ENCODE measurements at regions not wholly inside any gene's neighbourhood (a gene's known extent, or its start where the extent isn't known, plus 50 kb on each side); places are given as distances from the start of the nearest gene placed in this dataset.

DNA sequence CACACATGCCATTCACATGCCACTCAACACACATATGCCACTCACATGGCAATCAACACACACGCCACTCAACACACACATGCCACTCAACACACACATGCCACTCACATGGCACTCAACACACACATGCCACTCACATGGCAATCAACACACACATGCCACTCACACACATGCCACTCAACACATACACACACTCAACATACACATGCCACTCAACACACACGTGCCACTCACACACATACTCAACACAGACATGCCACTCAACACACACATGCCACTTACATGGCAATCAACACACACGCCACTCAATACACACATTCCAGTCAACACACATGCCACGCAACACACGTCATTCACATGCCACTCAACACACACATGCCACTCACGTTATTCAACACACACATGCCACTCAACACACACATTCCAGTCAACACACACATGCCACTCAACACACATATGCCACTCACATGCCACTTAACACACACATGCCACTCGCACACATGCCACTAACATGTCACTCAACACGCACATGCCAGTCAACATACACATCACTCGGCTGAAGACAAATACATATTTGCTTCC lies 182.9 kb downstream of the NPHP4 start:
- Histone ChIP-seq H3K9me3 (no peaks in the 10 kb centered on the region), H3K4me1 (no peaks in the 10 kb centered on the region), H3K27ac (no peak overlapping the region), H3K36me3 (no peaks in the 10 kb centered on the region), H3K27me3 (peaks cover 0 to 10% (median 4%) of the 10 kb centered on the region in 3 donors), H3K4me3 (no peak overlapping the region)
- in situ Hi-C loops (cut with MboI; ENCODE audit: low sequenced_read_pairs in 4 of 4) (no loop called here), intact Hi-C loops (cut with DNase I; ENCODE audit: low total_unique reads) (no loop called here)
- ATAC-seq: no peak
- TF ChIP-seq, protein P1, sequence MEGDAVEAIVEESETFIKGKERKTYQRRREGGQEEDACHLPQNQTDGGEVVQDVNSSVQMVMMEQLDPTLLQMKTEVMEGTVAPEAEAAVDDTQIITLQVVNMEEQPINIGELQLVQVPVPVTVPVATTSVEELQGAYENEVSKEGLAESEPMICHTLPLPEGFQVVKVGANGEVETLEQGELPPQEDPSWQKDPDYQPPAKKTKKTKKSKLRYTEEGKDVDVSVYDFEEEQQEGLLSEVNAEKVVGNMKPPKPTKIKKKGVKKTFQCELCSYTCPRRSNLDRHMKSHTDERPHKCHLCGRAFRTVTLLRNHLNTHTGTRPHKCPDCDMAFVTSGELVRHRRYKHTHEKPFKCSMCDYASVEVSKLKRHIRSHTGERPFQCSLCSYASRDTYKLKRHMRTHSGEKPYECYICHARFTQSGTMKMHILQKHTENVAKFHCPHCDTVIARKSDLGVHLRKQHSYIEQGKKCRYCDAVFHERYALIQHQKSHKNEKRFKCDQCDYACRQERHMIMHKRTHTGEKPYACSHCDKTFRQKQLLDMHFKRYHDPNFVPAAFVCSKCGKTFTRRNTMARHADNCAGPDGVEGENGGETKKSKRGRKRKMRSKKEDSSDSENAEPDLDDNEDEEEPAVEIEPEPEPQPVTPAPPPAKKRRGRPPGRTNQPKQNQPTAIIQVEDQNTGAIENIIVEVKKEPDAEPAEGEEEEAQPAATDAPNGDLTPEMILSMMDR (IDR thresholded peaks at IDR 0.05 in 4 of 5, conservative IDR thresholded peaks at IDR 0.05 in 1 of 5): no peak
- no peak for TF ChIP-seq POLR2A (IDR thresholded peaks at IDR 0.05)
- no peak for DNase-seq

DNA sequence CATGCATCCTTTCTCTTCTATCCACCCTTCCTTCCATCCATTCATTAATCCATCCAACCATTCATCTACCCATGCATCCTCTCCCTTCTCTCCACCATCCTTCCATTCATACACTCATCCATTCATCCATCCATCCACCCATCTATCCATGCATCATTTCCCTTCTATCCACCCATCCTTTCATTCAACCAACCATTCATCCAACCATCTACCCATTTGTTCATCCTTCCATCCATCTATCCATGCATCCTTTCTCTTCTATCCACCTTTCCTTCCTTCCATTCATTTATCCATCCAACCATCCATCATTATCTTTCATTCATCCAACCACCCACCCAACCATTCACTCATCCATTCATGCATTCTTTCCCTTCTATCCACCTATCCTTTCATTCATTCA lies 188.4 kb downstream of the NPHP4 start:
- intact Hi-C loops (cut with DNase I; ENCODE audit: low total_unique reads) (no loop called here), in situ Hi-C loops (cut with MboI; ENCODE audit: low sequenced_read_pairs in 4 of 4) (no loop called here)
- Histone ChIP-seq H3K4me3 (no peak overlapping the region), H3K36me3 (no peaks in the 10 kb centered on the region), H3K27ac (no peak overlapping the region), H3K27me3 (peaks cover 0 to 3% (median 0%) of the 10 kb centered on the region in 3 donors), H3K4me1 (no peaks in the 10 kb centered on the region), H3K9me3 (no peaks in the 10 kb centered on the region)
- no peak for TF ChIP-seq POLR2A (IDR thresholded peaks at IDR 0.05)
- TF ChIP-seq, protein P1 (IDR thresholded peaks at IDR 0.05 in 4 of 5, conservative IDR thresholded peaks at IDR 0.05 in 1 of 5): no peak
- no peak for DNase-seq
- ATAC-seq: no peak

DNA sequence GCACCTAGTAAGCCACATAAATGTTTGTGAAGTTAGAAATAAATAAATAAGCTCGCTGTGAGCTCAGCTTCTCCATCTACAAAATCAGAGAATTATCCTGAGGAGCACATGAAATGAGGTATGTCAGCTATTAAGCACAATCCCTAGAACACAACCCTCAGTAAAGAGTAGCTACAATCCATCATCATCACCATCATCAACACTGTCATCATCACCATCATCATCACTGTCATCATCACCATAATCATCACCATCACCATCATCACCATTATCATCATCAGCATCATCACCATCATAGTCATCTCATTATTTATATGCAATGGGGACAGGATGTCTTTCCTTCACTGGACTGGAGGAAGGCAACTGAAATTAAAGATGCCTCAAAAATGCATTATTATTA lies 189.6 kb downstream of the NPHP4 start:
- in situ Hi-C loops (cut with MboI; ENCODE audit: low sequenced_read_pairs in 4 of 4): no loop called here
- no peak for ATAC-seq

DNA sequence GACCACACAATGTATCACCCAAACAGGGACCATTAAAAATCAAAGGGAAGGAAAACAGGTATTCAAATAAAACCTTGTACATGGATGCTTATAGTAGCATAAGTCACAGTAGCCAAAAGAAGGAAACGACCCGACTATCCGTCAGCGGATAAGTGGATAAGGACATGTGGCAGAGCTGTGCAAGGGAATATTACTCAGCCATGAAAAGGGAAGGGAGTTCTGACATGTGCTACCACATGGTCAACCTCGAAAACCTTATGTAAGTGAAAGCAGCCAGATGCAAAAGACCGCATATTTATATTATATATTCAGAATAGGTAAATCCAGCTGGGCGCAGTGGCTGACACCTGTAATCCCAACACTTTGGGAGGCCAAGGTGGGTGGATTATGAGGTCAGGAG lies 193.3 kb downstream of the NPHP4 start:
- in situ Hi-C loops (cut with MboI; ENCODE audit: low sequenced_read_pairs in 4 of 4): no loop called here
- TF ChIP-seq, protein P1 (IDR thresholded peaks at IDR 0.05 in 4 of 5, conservative IDR thresholded peaks at IDR 0.05 in 1 of 5): no peak
- TF ChIP-seq POLR2A (IDR thresholded peaks at IDR 0.05): no peak

More for the DNA sequence above, 189.6 kb downstream of the NPHP4 start:
- H3K4me1 ChIP-seq: no peaks in the 10 kb centered on the region
- H3K27ac ChIP-seq: no peak overlapping the region
- H3K27me3 ChIP-seq: peaks cover 0 to 3% (median 0%) of the 10 kb centered on the region in 3 donors
- TF ChIP-seq, protein P1 (IDR thresholded peaks at IDR 0.05 in 4 of 5, conservative IDR thresholded peaks at IDR 0.05 in 1 of 5): no peak
- no peak for TF ChIP-seq POLR2A (IDR thresholded peaks at IDR 0.05)
- intact Hi-C loops (cut with DNase I; ENCODE audit: low total_unique reads): no loop called here
- no peak overlapping the region for H3K4me3 ChIP-seq
- no peak for DNase-seq
- no peaks in the 10 kb centered on the region for H3K9me3 ChIP-seq
- H3K36me3 ChIP-seq: no peaks in the 10 kb centered on the region

More for the DNA sequence above, 193.3 kb downstream of the NPHP4 start:
- Histone ChIP-seq H3K27ac (no peak overlapping the region), H3K4me3 (no peak overlapping the region), H3K9me3 (no peaks in the 10 kb centered on the region), H3K36me3 (no peaks in the 10 kb centered on the region), H3K27me3 (peaks cover 0 to 3% (median 0%) of the 10 kb centered on the region in 3 donors), H3K4me1 (no peaks in the 10 kb centered on the region)
- DNase-seq (no peak), ATAC-seq (no peak)
- intact Hi-C loops (cut with DNase I; ENCODE audit: low total_unique reads): no loop called here

Data from gastrocnemius medialis (tissue), 4 donors.